Dendritic cell treated with granulocyte-macrophage colony-stimulating factor and Interleukin-4, amounts not matched to agents 40 ng/mL and 50 ng/mL, for 4 days (primary cell): ENCODE measurements at regions not wholly inside any gene's neighbourhood (a gene's known extent, or its start where the extent isn't known, plus 50 kb on each side); places are given as distances from the start of the nearest gene placed in this dataset.

Experiments used
- H3K27ac Mint-ChIP-seq: one replicate; pipeline ENCODE4 v1.8.0; 2022; ENCODE audit warnings: mild to moderate bottlenecking, mixed read lengths
- H3K27me3 Mint-ChIP-seq: one replicate; pipeline ENCODE4 v1.8.0; 2022; ENCODE audit warnings: mild to moderate bottlenecking, mixed read lengths
- H3K36me3 Mint-ChIP-seq: one replicate; pipeline ENCODE4 v1.8.0; 2022; ENCODE audit warnings: low read depth, mixed read lengths
- H3K4me1 Mint-ChIP-seq: one replicate; pipeline ENCODE4 v1.8.0; 2022; ENCODE audit warnings: low read depth, mixed read lengths
- H3K4me3 Mint-ChIP-seq: one replicate; pipeline ENCODE4 v1.8.0; 2022; ENCODE audit warnings: mild to moderate bottlenecking, moderate library complexity, mixed read lengths
- H3K9me3 Mint-ChIP-seq: one replicate; pipeline ENCODE4 v1.8.0; 2022; ENCODE audit warnings: mixed read lengths
- intact Hi-C: fragments of 100-400 bp; cut with micrococcal nuclease; formaldehyde crosslinking; loops from one replicate; pipeline ENCODE4 v1.15.0; 2022

- Mint-ChIP-seq H3K4me3 (no peak overlapping the region), H3K4me1 (no peaks in the 10 kb centered on the region), H3K36me3 (no peaks in the 10 kb centered on the region), H3K27ac (no peak overlapping the region), H3K27me3 (no peaks in the 10 kb centered on the region), H3K9me3 (no peaks in the 10 kb centered on the region)
- intact Hi-C loops: no loop called here
Observed at GRCh38 chr2:183348492-183348891, 224.2 kb downstream of the NUP35 start.

GRCh38 chr2:183349091-183349490 is 224.8 kb downstream of the NUP35 start:
- no peak overlapping the region for H3K4me3 Mint-ChIP-seq
- no peaks in the 10 kb centered on the region for H3K36me3 Mint-ChIP-seq
- no peaks in the 10 kb centered on the region for H3K4me1 Mint-ChIP-seq
- H3K27me3 Mint-ChIP-seq: no peaks in the 10 kb centered on the region
- intact Hi-C loops: no loop called here
- H3K9me3 Mint-ChIP-seq: no peaks in the 10 kb centered on the region
- H3K27ac Mint-ChIP-seq: no peak overlapping the region

GRCh38 chr2:183359867-183360266 is 235.6 kb downstream of the NUP35 start:
- H3K9me3 Mint-ChIP-seq: no peaks in the 10 kb centered on the region
- no peaks in the 10 kb centered on the region for H3K4me1 Mint-ChIP-seq
- H3K36me3 Mint-ChIP-seq: no peaks in the 10 kb centered on the region
- H3K27ac Mint-ChIP-seq: no peak overlapping the region
- H3K4me3 Mint-ChIP-seq: no peak overlapping the region
- no peaks in the 10 kb centered on the region for H3K27me3 Mint-ChIP-seq
- intact Hi-C loops: no loop called here

- Mint-ChIP-seq H3K36me3 (no peaks in the 10 kb centered on the region), H3K4me1 (no peaks in the 10 kb centered on the region), H3K4me3 (no peak overlapping the region), H3K9me3 (peaks cover 5% of the 10 kb centered on the region), H3K27me3 (no peaks in the 10 kb centered on the region), H3K27ac (no peak overlapping the region)
- intact Hi-C loops: no loop called here
Observed at GRCh38 chr2:183371545-183371944, 247.3 kb downstream of the NUP35 start.

GRCh38 chr2:183375821-183376220 is 251.6 kb downstream of the NUP35 start:
- Mint-ChIP-seq H3K36me3 (no peaks in the 10 kb centered on the region), H3K4me3 (no peak overlapping the region), H3K9me3 (peaks cover 11% of the 10 kb centered on the region), H3K27me3 (no peaks in the 10 kb centered on the region), H3K27ac (no peak overlapping the region), H3K4me1 (no peaks in the 10 kb centered on the region)
- intact Hi-C loops: no loop called here

- H3K36me3 Mint-ChIP-seq: no peaks in the 10 kb centered on the region
- peaks cover 24% of the 10 kb centered on the region for H3K9me3 Mint-ChIP-seq
- H3K27ac Mint-ChIP-seq: no peak overlapping the region
- H3K4me3 Mint-ChIP-seq: no peak overlapping the region
- intact Hi-C loops: no loop called here
- no peaks in the 10 kb centered on the region for H3K4me1 Mint-ChIP-seq
- H3K27me3 Mint-ChIP-seq: no peaks in the 10 kb centered on the region
Observed at GRCh38 chr2:183383854-183384253, 259.6 kb downstream of the NUP35 start.

GRCh38 chr2:183389546-183390080 is 265.4 kb downstream of the NUP35 start:
- H3K4me1 Mint-ChIP-seq: no peaks in the 10 kb centered on the region
- no peaks in the 10 kb centered on the region for H3K36me3 Mint-ChIP-seq
- H3K9me3 Mint-ChIP-seq: peaks cover 46% of the 10 kb centered on the region
- no peak overlapping the region for H3K27ac Mint-ChIP-seq
- intact Hi-C loops: no loop called here
- H3K4me3 Mint-ChIP-seq: no peak overlapping the region
- H3K27me3 Mint-ChIP-seq: no peaks in the 10 kb centered on the region

- Mint-ChIP-seq H3K4me1 (no peaks in the 10 kb centered on the region), H3K4me3 (no peak overlapping the region), H3K27ac (no peak overlapping the region), H3K27me3 (no peaks in the 10 kb centered on the region), H3K36me3 (no peaks in the 10 kb centered on the region), H3K9me3 (peaks cover 50% of the 10 kb centered on the region)
- intact Hi-C loops: no loop called here
Observed at GRCh38 chr2:183390109-183390508, 265.9 kb downstream of the NUP35 start.

- Mint-ChIP-seq H3K4me3 (no peak overlapping the region), H3K4me1 (no peaks in the 10 kb centered on the region), H3K36me3 (no peaks in the 10 kb centered on the region), H3K27me3 (no peaks in the 10 kb centered on the region), H3K9me3 (peaks cover 51% of the 10 kb centered on the region), H3K27ac (no peak overlapping the region)
- intact Hi-C loops: no loop called here
Observed at GRCh38 chr2:183404392-183404791, 280.1 kb downstream of the NUP35 start.

- Mint-ChIP-seq H3K36me3 (no peaks in the 10 kb centered on the region), H3K9me3 (peaks cover 42% of the 10 kb centered on the region), H3K27me3 (no peaks in the 10 kb centered on the region), H3K4me1 (no peaks in the 10 kb centered on the region), H3K27ac (no peak overlapping the region), H3K4me3 (no peak overlapping the region)
- intact Hi-C loops: no loop called here
Observed at GRCh38 chr2:183408562-183408961, 284.3 kb downstream of the NUP35 start.

- H3K27me3 Mint-ChIP-seq: no peaks in the 10 kb centered on the region
- intact Hi-C loops: no loop called here
Observed at GRCh38 chr2:183409662-183410061, 285.4 kb downstream of the NUP35 start.

GRCh38 chr2:183416753-183417152 is 292.5 kb downstream of the NUP35 start:
- no peak overlapping the region for H3K27ac Mint-ChIP-seq
- H3K4me1 Mint-ChIP-seq: no peaks in the 10 kb centered on the region
- H3K27me3 Mint-ChIP-seq: no peaks in the 10 kb centered on the region
- no peak overlapping the region for H3K4me3 Mint-ChIP-seq
- intact Hi-C loops: no loop called here
- H3K36me3 Mint-ChIP-seq: no peaks in the 10 kb centered on the region
- peaks cover 36% of the 10 kb centered on the region for H3K9me3 Mint-ChIP-seq

More at GRCh38 chr2:183409662-183410061, 285.4 kb downstream of the NUP35 start:
- H3K9me3 Mint-ChIP-seq: peaks cover 31% of the 10 kb centered on the region
- no peaks in the 10 kb centered on the region for H3K36me3 Mint-ChIP-seq
- no peak overlapping the region for H3K4me3 Mint-ChIP-seq
- no peaks in the 10 kb centered on the region for H3K4me1 Mint-ChIP-seq
- no peak overlapping the region for H3K27ac Mint-ChIP-seq

- H3K4me1 Mint-ChIP-seq: no peaks in the 10 kb centered on the region
- H3K27me3 Mint-ChIP-seq: no peaks in the 10 kb centered on the region
- no peaks in the 10 kb centered on the region for H3K36me3 Mint-ChIP-seq
- H3K4me3 Mint-ChIP-seq: no peak overlapping the region
- H3K27ac Mint-ChIP-seq: no peak overlapping the region
- intact Hi-C loops: no loop called here
- H3K9me3 Mint-ChIP-seq: peaks cover 22% of the 10 kb centered on the region
Observed at GRCh38 chr2:183426825-183427224, 302.6 kb downstream of the NUP35 start.

GRCh38 chr2:183427558-183427957 is 303.3 kb downstream of the NUP35 start:
- H3K36me3 Mint-ChIP-seq: no peaks in the 10 kb centered on the region
- no peak overlapping the region for H3K4me3 Mint-ChIP-seq
- intact Hi-C loops: no loop called here
- H3K9me3 Mint-ChIP-seq: peaks cover 22% of the 10 kb centered on the region
- no peak overlapping the region for H3K27ac Mint-ChIP-seq
- H3K27me3 Mint-ChIP-seq: no peaks in the 10 kb centered on the region
- H3K4me1 Mint-ChIP-seq: no peaks in the 10 kb centered on the region

GRCh38 chr2:183428881-183429280 is 304.6 kb downstream of the NUP35 start:
- intact Hi-C loops: no loop called here
- Mint-ChIP-seq H3K9me3 (peaks cover 22% of the 10 kb centered on the region), H3K36me3 (no peaks in the 10 kb centered on the region), H3K4me1 (no peaks in the 10 kb centered on the region), H3K27me3 (no peaks in the 10 kb centered on the region), H3K4me3 (no peak overlapping the region), H3K27ac (no peak overlapping the region)
